C4-2B (cell line): ENCODE measurements at regions not wholly inside any gene's neighbourhood (a gene's known extent, or its start where the extent isn't known, plus 50 kb on each side); places are given as distances from the start of the nearest gene placed in this dataset.

ENCODE experiments used
- CTCF ChIP-seq: fragments of 450-650 bp; conservative IDR thresholded peaks from 2 replicates; pipeline ENCODE4 v1.5.1; 2017; ENCODE audit warnings: mild to moderate bottlenecking
- ZFX ChIP-seq: fragments of 450-650 bp; IDR thresholded peaks from 2 replicates; pipeline ENCODE4 v1.6.1; 2017

- TF ChIP-seq CTCF: no peak
- no peak for TF ChIP-seq ZFX
Measured at GRCh38 chr11:128201801-128202200, 385.6 kb downstream of the ETS1 start.
